ENCODE measurements at regions not wholly inside any gene's neighbourhood (a gene's known extent, or its start where the extent isn't known, plus 50 kb on each side); places are given as distances from the start of the nearest gene placed in this dataset.

- no peak for TF ChIP-seq CTCF (conservative IDR thresholded peaks at IDR 0.05)
- no peak overlapping the region for H3K27ac ChIP-seq
Measured at GRCh38 chr9:107559494-107560086, 70.0 kb upstream of the KLF4 start.

DNA sequence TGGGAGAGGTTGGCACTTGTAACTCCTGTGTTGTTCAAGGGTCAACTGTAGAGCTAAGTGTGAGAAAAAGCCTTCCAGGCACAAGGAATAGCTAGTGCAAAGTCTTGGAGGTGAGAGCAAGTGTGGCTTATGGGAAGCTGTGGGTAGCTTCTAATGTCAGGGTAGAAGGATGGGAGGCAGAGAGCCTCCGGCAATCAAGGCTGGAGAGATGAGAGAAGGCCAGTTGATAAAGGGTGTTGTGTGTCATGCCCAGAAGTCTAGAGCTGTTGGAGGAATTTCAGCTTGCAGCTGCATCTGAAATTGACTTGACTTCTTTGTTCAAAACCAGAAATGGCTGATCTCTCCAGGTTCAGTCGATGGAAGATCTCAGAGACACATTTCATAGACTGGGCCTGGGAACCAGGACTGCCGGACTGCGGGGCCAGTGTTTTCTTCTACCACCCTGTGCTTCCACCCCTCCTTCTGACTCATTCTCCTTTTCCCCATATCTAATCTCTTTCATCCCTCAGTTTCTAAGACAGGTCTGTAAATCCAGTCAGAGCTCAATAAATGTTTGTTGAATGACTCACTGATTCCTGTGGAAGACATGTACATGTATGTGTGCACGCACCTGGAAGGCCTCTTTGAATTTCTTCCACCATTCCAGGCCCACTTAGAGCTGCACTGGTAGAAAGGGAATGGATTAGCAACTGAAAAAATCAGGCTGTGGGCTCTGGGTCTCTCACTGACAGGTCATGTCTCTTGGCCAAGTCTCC is 67.8 kb upstream of the KLF4 start:
- H3K27ac ChIP-seq, result no peak overlapping the region
- TF ChIP-seq CTCF (conservative IDR thresholded peaks at IDR 0.05), result no peak

DNA sequence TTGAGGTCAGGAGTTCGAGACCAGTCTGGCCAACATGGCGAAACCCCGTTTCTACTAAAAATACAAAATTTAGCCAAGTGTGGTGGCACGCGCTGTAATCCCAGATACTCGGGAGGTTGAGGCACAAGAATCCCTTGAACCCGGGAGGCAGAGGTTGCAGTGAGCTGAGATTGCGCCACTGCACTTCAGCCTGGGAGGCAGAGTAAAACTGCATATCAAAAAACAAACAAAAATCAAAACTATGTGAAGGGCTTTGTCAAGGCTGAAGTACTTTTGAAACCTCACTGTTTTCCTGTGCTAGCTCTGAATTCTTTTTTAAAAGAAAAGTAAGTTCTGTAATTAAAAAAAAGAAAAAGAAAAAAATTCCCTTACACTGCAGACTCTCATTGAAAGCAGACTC is 65.1 kb upstream of the KLF4 start:
- TF ChIP-seq CTCF (conservative IDR thresholded peaks at IDR 0.05), result no peak
- no peak overlapping the region for H3K27ac ChIP-seq

GRCh38 chr9:107548298-107549142 is 59.0 kb upstream of the KLF4 start:
- no peak overlapping the region for H3K27ac ChIP-seq
- TF ChIP-seq CTCF (conservative IDR thresholded peaks at IDR 0.05), result no peak

DNA sequence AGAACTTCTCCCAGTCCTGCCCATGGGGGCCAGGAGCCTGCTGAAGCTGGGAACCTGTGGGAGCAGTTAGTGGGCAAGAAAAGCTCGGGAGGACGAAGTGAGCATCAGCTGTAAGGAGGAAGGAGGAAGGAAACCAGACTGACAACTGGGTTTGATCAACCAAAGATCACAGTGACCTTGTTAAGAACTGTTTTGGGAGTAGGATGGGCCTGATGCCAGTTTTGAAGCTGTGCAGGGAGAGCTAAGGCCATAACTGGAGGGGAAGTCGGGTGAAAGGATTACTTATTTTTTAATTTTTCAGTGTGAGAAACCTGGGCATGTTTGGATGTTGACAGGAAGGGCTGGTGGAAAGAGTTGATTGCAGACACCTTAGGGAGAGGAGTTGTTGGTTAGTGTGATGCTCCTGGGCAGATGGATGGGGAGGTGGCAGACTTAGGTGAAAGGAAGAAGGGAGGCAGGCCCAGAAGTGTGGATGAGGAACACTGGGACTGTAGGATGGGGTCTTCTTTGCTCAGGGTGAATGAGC is 58.3 kb upstream of the KLF4 start:
- H3K27ac ChIP-seq, result no peak overlapping the region
- TF ChIP-seq CTCF (conservative IDR thresholded peaks at IDR 0.05), result no peak

- H3K27ac ChIP-seq, result no peak overlapping the region
- TF ChIP-seq CTCF (conservative IDR thresholded peaks at IDR 0.05), result no peak
Measured at GRCh38 chr9:107547303-107547702, 57.7 kb upstream of the KLF4 start.

GRCh38 chr9:107546859-107547258 is 57.3 kb upstream of the KLF4 start:
- H3K27ac ChIP-seq, result no peak overlapping the region
- no peak for TF ChIP-seq CTCF (conservative IDR thresholded peaks at IDR 0.05)
